Colonic mucosa (tissue), 4 donors: ENCODE measurements at regions not wholly inside any gene's neighbourhood (a gene's known extent, or its start where the extent isn't known, plus 50 kb on each side); places are given as distances from the start of the nearest gene placed in this dataset.

Experiments
- DNase-seq: peaks from one replicate; pipeline ENCODE4 v3.0.0-alpha.2; 2020
- H3K27ac ChIP-seq: fragments of 200-600 bp; one replicate; pipeline ENCODE4 v1.8.0; 2021
- H3K27me3 ChIP-seq: fragments of 200-600 bp; one replicate; pipeline ENCODE4 v1.8.0; 2021
- H3K36me3 ChIP-seq: fragments of 200-600 bp; one replicate; pipeline ENCODE4 v1.8.0; 2021
- H3K4me1 ChIP-seq: fragments of 200-600 bp; one replicate; pipeline ENCODE4 v1.8.0; 2021; ENCODE audit warnings: mild to moderate bottlenecking
- H3K4me3 ChIP-seq: fragments of 200-600 bp; one replicate; pipeline ENCODE4 v1.8.0; 2021
- H3K9ac ChIP-seq, 2 donors: one replicate each; pipeline ENCODE4 v1.7.0; 2013; ENCODE audit warnings: control low read depth in 2 of 2, low read depth in 2 of 2, low read length in 2 of 2
- H3K9me3 ChIP-seq: fragments of 200-600 bp; one replicate; pipeline ENCODE4 v1.8.0; 2021
- intact Hi-C: fragments of 100-400 bp; cut with DNase I; formaldehyde crosslinking; loops from one replicate; pipeline ENCODE4 v1.14.1; 2022
- TF ChIP-seq, protein P1 (sequence below): fragments of 200-600 bp; IDR thresholded peaks from one replicate; pipeline ENCODE4 v1.8.0; 2022; ENCODE audit warnings: antibody characterized with exemption, mild to moderate bottlenecking
- donor health status: healthy.
- donor health status: DM: no; HTN: no; CAD: no.
- donor health status: DM: no; HTN: no; CAD: no.

- no peak overlapping the region for H3K27ac ChIP-seq
- H3K27me3 ChIP-seq, result no peaks in the 10 kb centered on the region
- H3K9me3 ChIP-seq, result no peaks in the 10 kb centered on the region
- no peaks in the 10 kb centered on the region for H3K36me3 ChIP-seq
- TF ChIP-seq, protein P1, sequence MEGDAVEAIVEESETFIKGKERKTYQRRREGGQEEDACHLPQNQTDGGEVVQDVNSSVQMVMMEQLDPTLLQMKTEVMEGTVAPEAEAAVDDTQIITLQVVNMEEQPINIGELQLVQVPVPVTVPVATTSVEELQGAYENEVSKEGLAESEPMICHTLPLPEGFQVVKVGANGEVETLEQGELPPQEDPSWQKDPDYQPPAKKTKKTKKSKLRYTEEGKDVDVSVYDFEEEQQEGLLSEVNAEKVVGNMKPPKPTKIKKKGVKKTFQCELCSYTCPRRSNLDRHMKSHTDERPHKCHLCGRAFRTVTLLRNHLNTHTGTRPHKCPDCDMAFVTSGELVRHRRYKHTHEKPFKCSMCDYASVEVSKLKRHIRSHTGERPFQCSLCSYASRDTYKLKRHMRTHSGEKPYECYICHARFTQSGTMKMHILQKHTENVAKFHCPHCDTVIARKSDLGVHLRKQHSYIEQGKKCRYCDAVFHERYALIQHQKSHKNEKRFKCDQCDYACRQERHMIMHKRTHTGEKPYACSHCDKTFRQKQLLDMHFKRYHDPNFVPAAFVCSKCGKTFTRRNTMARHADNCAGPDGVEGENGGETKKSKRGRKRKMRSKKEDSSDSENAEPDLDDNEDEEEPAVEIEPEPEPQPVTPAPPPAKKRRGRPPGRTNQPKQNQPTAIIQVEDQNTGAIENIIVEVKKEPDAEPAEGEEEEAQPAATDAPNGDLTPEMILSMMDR, result no peak
- no peaks in the 10 kb centered on the region for H3K4me1 ChIP-seq
- no peak for DNase-seq
- H3K4me3 ChIP-seq, result no peak overlapping the region
- intact Hi-C loops, result no loop called here
- no peak overlapping the region for H3K9ac ChIP-seq
These were observed 54.8 kb upstream of the USP1 start for GRCh38 chr1:62381831-62382657.

DNA sequence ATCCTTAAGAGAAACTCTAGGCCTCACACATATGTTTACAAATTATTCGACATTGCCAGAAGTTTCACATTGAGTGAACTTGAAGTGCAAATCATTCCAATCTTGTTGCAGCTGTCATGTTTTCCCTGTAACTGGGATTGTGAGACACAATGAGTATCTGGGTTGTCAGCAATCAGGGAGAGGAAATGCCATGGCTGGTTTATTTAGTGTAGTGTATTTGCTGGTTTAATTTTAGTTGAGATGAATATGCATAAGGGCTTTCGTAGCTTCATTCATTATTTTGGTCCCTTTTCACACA is 54.2 kb upstream of the USP1 start:
- H3K4me1 ChIP-seq, result no peaks in the 10 kb centered on the region
- H3K9me3 ChIP-seq, result no peaks in the 10 kb centered on the region
- H3K27ac ChIP-seq, result no peak overlapping the region
- no peaks in the 10 kb centered on the region for H3K27me3 ChIP-seq
- DNase-seq, result no peak
- no peak overlapping the region for H3K9ac ChIP-seq
- no peak overlapping the region for H3K4me3 ChIP-seq
- intact Hi-C loops, result no loop called here
- no peaks in the 10 kb centered on the region for H3K36me3 ChIP-seq
- TF ChIP-seq, protein P1, result no peak

DNA sequence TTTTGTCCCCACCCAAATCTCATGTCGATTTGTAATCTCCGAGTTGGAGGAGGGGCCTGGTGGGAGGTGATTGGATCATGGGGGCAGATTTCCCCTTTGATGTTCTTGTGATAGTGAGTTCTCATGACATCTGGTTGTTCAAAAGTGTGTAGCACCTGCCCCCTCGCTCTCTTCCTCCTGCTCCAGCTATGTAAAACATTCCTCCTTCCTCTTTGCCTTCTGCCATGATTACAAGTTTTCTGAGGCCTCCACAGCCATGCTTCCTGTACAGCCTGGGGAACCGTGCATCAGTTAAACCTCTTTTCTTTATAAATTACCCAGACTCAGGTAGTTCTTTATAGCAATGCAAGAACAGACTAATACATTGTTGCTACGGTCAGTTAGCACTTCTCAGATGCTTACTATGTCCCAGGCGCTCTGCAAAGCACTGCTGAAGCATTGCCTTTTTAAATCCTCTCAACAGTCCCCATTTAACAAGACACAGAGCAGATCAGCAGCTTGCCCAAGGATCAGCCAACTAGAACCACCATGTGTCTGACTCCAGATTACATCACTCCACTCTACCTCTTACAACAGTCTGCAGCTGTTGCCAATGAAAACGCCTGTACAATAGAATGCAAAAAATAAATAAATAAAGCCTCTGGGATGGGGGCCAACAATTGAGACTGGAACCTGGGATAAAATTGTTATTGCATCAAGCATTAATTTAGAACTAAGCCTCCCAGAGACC is 52.4 kb upstream of the USP1 start:
- H3K4me3 ChIP-seq, result no peak overlapping the region
- H3K36me3 ChIP-seq, result no peaks in the 10 kb centered on the region
- peak; percentile 23 for DNase-seq
- intact Hi-C loops, result no loop called here
- no peaks in the 10 kb centered on the region for H3K4me1 ChIP-seq
- H3K9ac ChIP-seq, result no peak overlapping the region
- H3K9me3 ChIP-seq, result no peaks in the 10 kb centered on the region
- H3K27ac ChIP-seq, result no peak overlapping the region
- H3K27me3 ChIP-seq, result no peaks in the 10 kb centered on the region
- TF ChIP-seq, protein P1, result no peak

GRCh38 chr1:62385923-62386322 is 50.9 kb upstream of the USP1 start:
- no peak for DNase-seq
- H3K36me3 ChIP-seq, result no peaks in the 10 kb centered on the region
- no peaks in the 10 kb centered on the region for H3K27me3 ChIP-seq
- intact Hi-C loops, result no loop called here
- no peak overlapping the region for H3K9ac ChIP-seq
- TF ChIP-seq, protein P1, result no peak
- H3K4me1 ChIP-seq, result no peaks in the 10 kb centered on the region
- no peak overlapping the region for H3K27ac ChIP-seq
- H3K9me3 ChIP-seq, result no peaks in the 10 kb centered on the region
- H3K4me3 ChIP-seq, result no peak overlapping the region

DNA sequence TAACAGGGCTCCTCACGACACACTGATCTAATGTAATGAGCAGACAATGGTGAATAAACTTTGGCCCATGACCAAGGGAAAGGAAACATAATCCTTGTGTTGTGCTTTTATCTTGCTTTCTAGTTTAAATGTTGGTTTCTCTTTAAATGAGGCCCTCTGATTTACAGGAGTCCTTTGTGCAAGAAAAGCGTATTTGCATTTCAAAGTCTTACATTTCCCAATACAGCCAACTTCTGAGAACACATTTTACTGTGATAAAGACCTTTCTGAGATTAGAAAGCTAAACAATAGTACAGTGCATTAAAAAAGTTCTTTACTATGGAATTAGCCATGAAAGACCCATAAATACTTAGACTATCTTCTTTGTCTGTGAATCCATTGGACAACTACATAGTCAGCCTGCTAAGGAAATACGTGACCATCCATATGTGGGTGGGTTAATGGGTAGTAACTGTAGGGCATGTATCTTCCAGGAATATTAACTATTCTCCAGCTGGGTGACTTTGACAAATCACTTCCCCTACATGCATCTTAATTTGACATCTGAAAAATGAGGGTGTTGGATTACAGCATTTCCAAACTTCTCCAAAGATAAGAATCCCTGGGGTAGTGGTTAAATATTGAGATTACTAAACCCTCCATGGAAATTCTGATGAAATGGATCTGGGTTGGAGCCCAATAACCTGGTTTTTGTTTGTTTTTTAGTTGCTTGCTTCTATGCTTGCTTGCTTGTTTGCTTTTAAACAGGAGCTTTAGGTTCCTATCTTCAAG is 50.3 kb upstream of the USP1 start:
- TF ChIP-seq, protein P1, result no peak
- no peak for DNase-seq
- no peaks in the 10 kb centered on the region for H3K36me3 ChIP-seq
- H3K9ac ChIP-seq, result no peak overlapping the region
- H3K9me3 ChIP-seq, result no peaks in the 10 kb centered on the region
- no peaks in the 10 kb centered on the region for H3K4me1 ChIP-seq
- intact Hi-C loops, result no loop called here
- H3K27me3 ChIP-seq, result no peaks in the 10 kb centered on the region
- H3K27ac ChIP-seq, result no peak overlapping the region
- H3K4me3 ChIP-seq, result no peak overlapping the region
